Gastroesophageal sphincter (tissue), 4 donors: ENCODE measurements at regions not wholly inside any gene's neighbourhood (a gene's known extent, or its start where the extent isn't known, plus 50 kb on each side); places are given as distances from the start of the nearest gene placed in this dataset.

ENCODE experiments used
- ATAC-seq: fragments of 150-250 bp; one replicate; pipeline ENCODE4 v1.9.1; 2016; ENCODE audit warnings: mild to moderate bottlenecking, moderate library complexity
- H3K27ac ChIP-seq, 4 donors: fragments of 200-600 bp; sonication (generic) in 3 of 4; 1 replicate in 3 of 4; 2 replicates in 1 of 4; pipeline ENCODE4 v1.5.1; 2016 to 2019
- H3K27me3 ChIP-seq: fragments of 200-600 bp; sonication (generic); one replicate; pipeline ENCODE4 v1.5.1; 2019
- H3K36me3 ChIP-seq, 2 donors: fragments of 200-600 bp; sonication (generic); one replicate each; pipeline ENCODE4 v1.5.1; 2019; ENCODE audit warnings: control low read depth in 1 of 2
- H3K4me1 ChIP-seq, 3 donors: fragments of 200-600 bp; sonication (generic); 1 replicate in 2 of 3; 2 replicates in 1 of 3; pipeline ENCODE4 v1.5.1; 2016 to 2019; ENCODE audit warnings: control low read depth in 2 of 3
- H3K4me3 ChIP-seq, 2 donors: fragments of 200-600 bp; sonication (generic); one replicate each; pipeline ENCODE4 v1.5.1; 2019; ENCODE audit warnings: mild to moderate bottlenecking in 1 of 2, moderate library complexity in 1 of 2
- H3K9me3 ChIP-seq, 3 donors: fragments of 200-600 bp; sonication (generic); one replicate each; pipeline ENCODE4 v1.5.1; 2017 to 2019; ENCODE audit warnings: control low read depth in 2 of 3
- EP300 ChIP-seq: sonication (generic); formaldehyde crosslinking; IDR thresholded peaks from one replicate; pipeline ENCODE4 v1.6.1; 2017; ENCODE audit warnings: antibody characterized with exemption, mild to moderate bottlenecking
- POLR2A ChIP-seq, 2 donors: fragments of 450-650 bp; IDR thresholded peaks; one replicate each; pipeline ENCODE4 v1.6.1; 2017; ENCODE audit warnings: antibody characterized with exemption in 2 of 2, mild to moderate bottlenecking in 2 of 2, moderate library complexity in 1 of 2
- POLR2AphosphoS5 ChIP-seq: sonication (generic); formaldehyde crosslinking; IDR thresholded peaks from one replicate; pipeline ENCODE4 v1.6.1; 2017; ENCODE audit warnings: antibody characterized with exemption
- WGBS, 2 donors: methylation state at CpG; one replicate each; pipeline ENCODE4 v1.1.5; 2018; ENCODE audit warnings: low coverage in 1 of 2; 5-methylcytosine and 5-hydroxymethylcytosine counted together
- TF ChIP-seq, protein P1 (sequence below), 4 experiments: fragments of 200-600 bp in 2 of 4; fragments of 450-650 bp in 2 of 4; sonication (generic) in 1 of 4; IDR thresholded peaks; one replicate each; pipeline ENCODE4 v1.5.1; 2017 to 2019; ENCODE audit warnings: antibody characterized with exemption in 4 of 4, mild to moderate bottlenecking in 2 of 4, moderate library complexity in 2 of 4

DNA sequence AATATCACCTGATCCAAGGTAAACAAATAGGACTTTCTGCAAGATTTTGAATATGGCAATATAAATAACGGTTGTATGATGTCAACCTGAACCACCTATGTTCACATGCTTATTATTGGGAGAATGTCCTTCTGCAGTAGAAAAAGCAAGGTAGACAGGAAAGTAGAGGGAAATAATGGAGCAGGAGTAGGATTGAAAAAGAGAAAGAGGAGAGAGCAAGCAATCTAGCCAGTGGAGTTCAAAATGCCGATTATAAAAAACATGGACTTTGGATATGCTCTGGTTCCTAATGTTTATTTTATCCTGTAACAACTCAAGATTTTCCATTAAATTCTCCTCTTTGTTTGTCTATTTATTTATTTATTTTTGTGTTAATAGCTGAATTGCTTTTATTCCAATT is 878.0 kb upstream of the KCND2 start:
- Histone ChIP-seq H3K27ac (no peak overlapping the region), H3K27me3 (no peaks in the 10 kb centered on the region), H3K4me3 (no peak overlapping the region), H3K4me1 (no peaks in the 10 kb centered on the region), H3K9me3 (no peaks in the 10 kb centered on the region), H3K36me3 (no peaks in the 10 kb centered on the region)
- TF ChIP-seq, protein P1, sequence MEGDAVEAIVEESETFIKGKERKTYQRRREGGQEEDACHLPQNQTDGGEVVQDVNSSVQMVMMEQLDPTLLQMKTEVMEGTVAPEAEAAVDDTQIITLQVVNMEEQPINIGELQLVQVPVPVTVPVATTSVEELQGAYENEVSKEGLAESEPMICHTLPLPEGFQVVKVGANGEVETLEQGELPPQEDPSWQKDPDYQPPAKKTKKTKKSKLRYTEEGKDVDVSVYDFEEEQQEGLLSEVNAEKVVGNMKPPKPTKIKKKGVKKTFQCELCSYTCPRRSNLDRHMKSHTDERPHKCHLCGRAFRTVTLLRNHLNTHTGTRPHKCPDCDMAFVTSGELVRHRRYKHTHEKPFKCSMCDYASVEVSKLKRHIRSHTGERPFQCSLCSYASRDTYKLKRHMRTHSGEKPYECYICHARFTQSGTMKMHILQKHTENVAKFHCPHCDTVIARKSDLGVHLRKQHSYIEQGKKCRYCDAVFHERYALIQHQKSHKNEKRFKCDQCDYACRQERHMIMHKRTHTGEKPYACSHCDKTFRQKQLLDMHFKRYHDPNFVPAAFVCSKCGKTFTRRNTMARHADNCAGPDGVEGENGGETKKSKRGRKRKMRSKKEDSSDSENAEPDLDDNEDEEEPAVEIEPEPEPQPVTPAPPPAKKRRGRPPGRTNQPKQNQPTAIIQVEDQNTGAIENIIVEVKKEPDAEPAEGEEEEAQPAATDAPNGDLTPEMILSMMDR (IDR thresholded peaks at IDR 0.05): no peak
- TF ChIP-seq POLR2A (IDR thresholded peaks at IDR 0.05): no peak
- no peak for TF ChIP-seq POLR2AphosphoS5
- TF ChIP-seq EP300: no peak
- 87 to 97% methylated on average over 2 of the region's 2 CpGs for WGBS, 2 donors
- ATAC-seq: no peak

DNA sequence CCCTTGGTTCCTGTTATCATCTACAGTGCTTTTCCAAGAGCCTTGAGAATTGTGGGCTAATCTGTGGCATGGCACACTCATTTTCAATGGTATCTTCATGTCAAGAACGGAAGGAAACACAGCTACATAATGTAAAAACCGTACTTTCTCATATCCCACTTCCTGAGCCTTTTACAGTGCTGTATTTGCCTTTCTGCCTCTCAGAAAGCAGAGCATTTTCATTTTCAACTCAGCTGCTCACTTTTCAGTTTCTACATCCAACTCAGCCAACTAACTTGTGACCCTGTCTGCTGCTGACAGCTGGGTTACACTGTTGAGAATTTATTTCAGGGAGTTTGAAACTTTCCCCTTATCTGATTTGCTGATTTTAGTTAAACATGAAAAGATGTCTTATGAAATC is 875.8 kb upstream of the KCND2 start:
- no peak for ATAC-seq
- TF ChIP-seq, protein P1 (IDR thresholded peaks at IDR 0.05): no peak
- TF ChIP-seq POLR2AphosphoS5 (no peak), POLR2A (IDR thresholded peaks at IDR 0.05) (no peak), EP300 (no peak)
- H3K27ac ChIP-seq: no peak overlapping the region
- no peaks in the 10 kb centered on the region for H3K27me3 ChIP-seq
- WGBS, 2 donors: 25 to 80% methylated on average over 2 of the region's 2 CpGs
- no peaks in the 10 kb centered on the region for H3K9me3 ChIP-seq
- H3K36me3 ChIP-seq: no peaks in the 10 kb centered on the region
- H3K4me3 ChIP-seq: no peak overlapping the region
- H3K4me1 ChIP-seq: no peaks in the 10 kb centered on the region

DNA sequence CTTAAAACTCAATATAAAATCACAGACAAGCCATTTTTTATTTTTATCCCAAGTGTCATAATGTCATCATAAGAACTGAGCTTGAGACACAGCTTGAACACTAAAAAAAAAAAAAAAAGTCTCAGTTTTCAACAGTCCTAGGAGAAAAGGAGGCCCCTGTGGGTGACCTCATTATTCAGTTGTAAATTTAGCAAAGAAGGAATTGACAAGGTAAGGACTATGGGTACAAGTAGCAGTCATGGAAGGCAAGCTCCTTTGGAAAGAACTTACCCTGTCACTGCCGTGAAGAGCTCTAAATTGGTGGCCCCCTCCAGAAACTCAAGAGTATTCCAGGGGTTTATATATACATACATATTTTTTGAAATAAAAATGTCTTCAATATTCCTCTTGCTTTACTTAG is 864.4 kb upstream of the KCND2 start:
- TF ChIP-seq POLR2AphosphoS5: no peak
- TF ChIP-seq, protein P1 (IDR thresholded peaks at IDR 0.05): no peak
- no peak for TF ChIP-seq EP300
- no peak for TF ChIP-seq POLR2A (IDR thresholded peaks at IDR 0.05)
- no peak for ATAC-seq
- 71 to 89% methylated on average over 1 of the region's 1 CpG for WGBS, 2 donors

DNA sequence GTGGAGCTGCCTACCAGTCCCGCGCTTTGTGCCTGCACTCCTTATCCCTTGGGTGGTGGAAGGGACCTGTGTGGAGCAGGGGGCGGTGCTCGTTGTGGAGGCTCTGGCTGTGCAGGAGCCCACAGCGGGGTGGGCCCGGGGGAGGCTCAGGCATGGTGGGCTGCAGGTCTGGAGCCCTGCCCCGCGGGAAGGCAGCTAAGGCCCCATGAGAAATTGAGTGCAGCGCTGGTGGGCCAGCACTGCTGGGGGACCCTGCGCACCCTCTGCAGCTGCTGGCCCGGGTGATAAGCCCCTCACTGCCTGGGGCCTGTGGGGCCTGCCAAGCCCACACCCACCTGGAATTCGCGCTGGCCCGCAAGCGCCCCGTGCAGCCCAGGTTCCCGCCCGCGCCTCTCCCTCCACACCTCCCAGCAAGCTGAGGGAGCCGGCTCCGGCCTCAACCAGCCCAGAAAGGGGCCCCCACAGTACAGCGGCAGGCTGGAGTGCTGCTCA is 859.6 kb upstream of the KCND2 start:
- H3K9me3 ChIP-seq: no peaks in the 10 kb centered on the region
- H3K27me3 ChIP-seq: no peaks in the 10 kb centered on the region
- H3K4me3 ChIP-seq: no peak overlapping the region
- ATAC-seq: no peak
- no CpG with 5 or more reads among the region's 22 CpGs for WGBS, 2 donors
- no peaks in the 10 kb centered on the region for H3K36me3 ChIP-seq
- no peak overlapping the region for H3K27ac ChIP-seq
- no peaks in the 10 kb centered on the region for H3K4me1 ChIP-seq
- TF ChIP-seq POLR2AphosphoS5: no peak
- no peak for TF ChIP-seq EP300
- TF ChIP-seq, protein P1 (IDR thresholded peaks at IDR 0.05): no peak
- TF ChIP-seq POLR2A (IDR thresholded peaks at IDR 0.05): no peak

More for the DNA sequence above, 864.4 kb upstream of the KCND2 start:
- Histone ChIP-seq H3K4me1 (no peaks in the 10 kb centered on the region), H3K9me3 (no peaks in the 10 kb centered on the region), H3K4me3 (no peak overlapping the region), H3K27ac (no peak overlapping the region), H3K27me3 (no peaks in the 10 kb centered on the region), H3K36me3 (no peaks in the 10 kb centered on the region)

DNA sequence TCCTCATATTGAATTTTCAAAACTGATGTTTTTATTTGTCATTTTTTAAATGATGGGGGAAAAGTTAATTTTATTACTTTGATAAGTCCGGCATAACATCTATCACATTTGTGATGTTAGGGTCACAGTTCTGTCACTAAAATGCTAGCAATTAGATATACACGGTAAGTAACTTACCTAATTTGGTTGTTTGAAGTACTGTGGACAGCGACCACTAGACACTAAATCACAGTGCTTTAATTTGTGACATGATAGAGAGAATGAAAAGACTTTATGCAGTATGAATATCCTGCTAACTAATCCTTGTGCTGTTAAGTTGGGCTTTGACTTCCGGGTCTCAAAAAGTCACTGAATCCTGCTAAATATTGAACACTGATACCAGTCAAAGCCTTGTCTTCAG is 857.3 kb upstream of the KCND2 start:
- Histone ChIP-seq H3K27ac (no peak overlapping the region), H3K4me3 (no peak overlapping the region), H3K27me3 (no peaks in the 10 kb centered on the region), H3K9me3 (no peaks in the 10 kb centered on the region), H3K4me1 (no peaks in the 10 kb centered on the region), H3K36me3 (no peaks in the 10 kb centered on the region)
- 54 to 63% methylated on average over 4 of the region's 4 CpGs for WGBS, 2 donors
- no peak for ATAC-seq
- TF ChIP-seq EP300 (no peak), POLR2AphosphoS5 (no peak), POLR2A (IDR thresholded peaks at IDR 0.05) (no peak)
- TF ChIP-seq, protein P1 (IDR thresholded peaks at IDR 0.05): no peak
